Prostate gland (tissue), 2 donors: ENCODE measurements at regions not wholly inside any gene's neighbourhood (a gene's known extent, or its start where the extent isn't known, plus 50 kb on each side); places are given as distances from the start of the nearest gene placed in this dataset.

ENCODE experiments used
- CTCF ChIP-seq, 4 experiments: fragments of 200-600 bp in 2 of 4; fragments of 450-650 bp in 2 of 4; sonication (generic) in 2 of 4; IDR thresholded peaks; 1 replicate in 3 of 4; 2 replicates in 1 of 4; pipeline ENCODE4 v1.5.1; 2016 to 2019; ENCODE audit warnings: antibody characterized with exemption in 4 of 4, mild to moderate bottlenecking in 2 of 4, moderate library complexity in 2 of 4
- POLR2A ChIP-seq: fragments of 450-650 bp; IDR thresholded peaks from one replicate; pipeline ENCODE4 v1.6.1; 2016; ENCODE audit warnings: antibody characterized with exemption, mild to moderate bottlenecking
- POLR2AphosphoS5 ChIP-seq: sonication (generic); formaldehyde crosslinking; IDR thresholded peaks from one replicate; pipeline ENCODE4 v1.6.1; 2017; ENCODE audit warnings: antibody characterized with exemption

GRCh38 chr2:166825914-166826313 is 62.4 kb upstream of the XIRP2 start:
- no peak for TF ChIP-seq CTCF (IDR thresholded peaks at IDR 0.05)
- TF ChIP-seq POLR2AphosphoS5, result no peak
- no peak for TF ChIP-seq POLR2A
